HCT116 (cell line): ENCODE measurements at regions not wholly inside any gene's neighbourhood (a gene's known extent, or its start where the extent isn't known, plus 50 kb on each side); places are given as distances from the start of the nearest gene placed in this dataset.

Experiments
- CTCF ChIP-seq, 3 experiments: fragments of 200-600 bp in 1 of 3; sonication (generic) in 1 of 3; IDR thresholded peaks in 2 of 3; conservative IDR thresholded peaks in 1 of 3; 2 replicates each; pipeline ENCODE4 v1.5.1; 2012 to 2017; ENCODE audit warnings: low read depth in 2 of 3, low read length in 2 of 3, antibody characterized with exemption in 1 of 3, borderline replicate concordance in 1 of 3, control low read depth in 1 of 3, mild to moderate bottlenecking in 1 of 3, mixed read lengths in 1 of 3, mixed run types in 1 of 3, moderate library complexity in 1 of 3; ENCODE audit not compliant: insufficient read depth in 1 of 3
- EZH2 ChIP-seq: fragments of 200-600 bp; sonication (generic); IDR thresholded peaks from 2 replicates; pipeline ENCODE4 v1.6.1; 2017; ENCODE audit warnings: antibody characterized with exemption, mixed run types
- EZH2phosphoT487 ChIP-seq: fragments of 200-600 bp; IDR thresholded peaks from 2 replicates; pipeline ENCODE4 v1.6.1; 2018; ENCODE audit warnings: antibody characterized with exemption, borderline replicate concordance
- JUND ChIP-seq: IDR thresholded peaks from 2 replicates; pipeline ENCODE4 v1.6.1; 2012
- POLR2A ChIP-seq: IDR thresholded peaks from 2 replicates; pipeline ENCODE4 v1.7.0; 2011; ENCODE audit warnings: borderline replicate concordance; ENCODE audit not compliant: insufficient read depth, insufficient read length; ENCODE audit errors: extremely low read depth
- POLR2AphosphoS5 ChIP-seq: IDR thresholded peaks from 2 replicates; pipeline ENCODE4 v1.6.1; 2011; ENCODE audit warnings: mild to moderate bottlenecking, low read depth, low read length, moderate library complexity
- REST ChIP-seq: IDR thresholded peaks from 2 replicates; pipeline ENCODE4 v1.6.1; 2012; ENCODE audit warnings: low read depth

GRCh38 chrX:112148397-112148796, 65.8 kb upstream of the TRPC5 start:
- TF ChIP-seq EZH2phosphoT487 = no peak
- TF ChIP-seq REST = no peak
- TF ChIP-seq EZH2 = no peak
- TF ChIP-seq POLR2A = no peak
- TF ChIP-seq JUND = no peak
- no peak for TF ChIP-seq POLR2AphosphoS5
- no peak for TF ChIP-seq CTCF (IDR thresholded peaks at IDR 0.05 in 2 of 3, conservative IDR thresholded peaks at IDR 0.05 in 1 of 3; ENCODE audit: borderline replicate concordance in 1 of 3, insufficient read depth in 1 of 3, low read depth in 2 of 3, low read length in 2 of 3)
